AG04449 (cell line): ENCODE measurements at regions not wholly inside any gene's neighbourhood (a gene's known extent, or its start where the extent isn't known, plus 50 kb on each side); places are given as distances from the start of the nearest gene placed in this dataset.
"Not testable (repeated sequence)": the region's sequence is repeated elsewhere in the genome, so short reads cannot be mapped to it uniquely, and the experiment has no call there.

Source experiments
- CTCF ChIA-PET: fragments of 350-600 bp; formaldehyde crosslinking; extraction: SDS; loops from one replicate; lab custom pipeline; 2021; ENCODE audit warnings: antibody characterized with exemption; lab: Yijun Ruan, JAX
- POLR2A ChIA-PET: fragments of 400-600, 350-600 bp; formaldehyde crosslinking; extraction: SDS; loops from one replicate; lab custom pipeline; 2020; ENCODE audit warnings: antibody characterized with exemption, inconsistent platforms; lab: Yijun Ruan, JAX
- DNase-seq: peaks from one replicate; pipeline ENCODE4 v3.0.0-alpha.2; 2010; ENCODE audit warnings: low read depth, low spot score
- H3K4me3 ChIP-seq: 2 replicates; pipeline ENCODE4 v1.5.1; 2011; ENCODE audit warnings: low read depth, mild to moderate bottlenecking, control low read depth, low read length
- TF ChIP-seq, protein P1 (sequence below): IDR thresholded peaks from one replicate; pipeline ENCODE4 v1.5.1; 2011; ENCODE audit warnings: mild to moderate bottlenecking, moderate library complexity, low read length, control low read depth, inconsistent platforms; ENCODE audit not compliant: insufficient read depth; ENCODE audit errors: missing control alignments

DNA sequence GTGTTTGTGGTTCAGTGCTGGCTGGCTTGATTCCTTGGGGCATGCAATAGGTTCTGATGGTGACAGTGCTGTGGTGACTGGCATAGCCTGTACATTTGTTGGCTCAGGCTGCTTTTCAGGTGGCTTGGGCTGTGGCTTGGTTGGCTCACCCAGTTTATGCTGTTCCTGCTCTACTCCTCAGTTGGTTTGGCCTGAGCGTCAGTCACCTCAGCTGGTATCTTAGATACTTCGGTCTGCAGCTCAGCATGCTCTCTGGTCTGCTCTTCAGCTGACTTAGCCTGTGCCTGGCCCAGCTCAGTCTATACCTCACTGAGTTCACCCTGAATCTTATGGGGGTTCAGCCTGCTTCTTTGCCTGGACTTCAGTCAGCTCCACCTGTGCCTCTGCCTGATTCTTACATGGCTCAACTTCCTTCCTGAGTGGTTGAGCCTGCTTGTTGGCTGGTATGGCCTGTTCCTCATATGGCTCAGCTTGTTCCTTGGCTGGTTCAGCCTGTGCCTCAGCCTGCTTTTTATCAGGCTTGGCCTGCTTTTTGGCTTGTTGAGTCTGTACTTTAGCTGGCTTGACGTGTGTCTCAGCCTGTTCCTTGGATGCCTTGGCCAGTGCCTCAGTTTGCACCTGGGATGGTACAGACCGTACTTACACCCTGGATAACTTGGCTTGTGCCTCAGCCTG, 170.6 kb downstream of the MSN start:
- no peak for DNase-seq
- CTCF ChIA-PET: no interaction called here
- H3K4me3 ChIP-seq: no peak overlapping the region
- TF ChIP-seq, protein P1, sequence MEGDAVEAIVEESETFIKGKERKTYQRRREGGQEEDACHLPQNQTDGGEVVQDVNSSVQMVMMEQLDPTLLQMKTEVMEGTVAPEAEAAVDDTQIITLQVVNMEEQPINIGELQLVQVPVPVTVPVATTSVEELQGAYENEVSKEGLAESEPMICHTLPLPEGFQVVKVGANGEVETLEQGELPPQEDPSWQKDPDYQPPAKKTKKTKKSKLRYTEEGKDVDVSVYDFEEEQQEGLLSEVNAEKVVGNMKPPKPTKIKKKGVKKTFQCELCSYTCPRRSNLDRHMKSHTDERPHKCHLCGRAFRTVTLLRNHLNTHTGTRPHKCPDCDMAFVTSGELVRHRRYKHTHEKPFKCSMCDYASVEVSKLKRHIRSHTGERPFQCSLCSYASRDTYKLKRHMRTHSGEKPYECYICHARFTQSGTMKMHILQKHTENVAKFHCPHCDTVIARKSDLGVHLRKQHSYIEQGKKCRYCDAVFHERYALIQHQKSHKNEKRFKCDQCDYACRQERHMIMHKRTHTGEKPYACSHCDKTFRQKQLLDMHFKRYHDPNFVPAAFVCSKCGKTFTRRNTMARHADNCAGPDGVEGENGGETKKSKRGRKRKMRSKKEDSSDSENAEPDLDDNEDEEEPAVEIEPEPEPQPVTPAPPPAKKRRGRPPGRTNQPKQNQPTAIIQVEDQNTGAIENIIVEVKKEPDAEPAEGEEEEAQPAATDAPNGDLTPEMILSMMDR: no peak
- POLR2A ChIA-PET: no interaction called here

DNA sequence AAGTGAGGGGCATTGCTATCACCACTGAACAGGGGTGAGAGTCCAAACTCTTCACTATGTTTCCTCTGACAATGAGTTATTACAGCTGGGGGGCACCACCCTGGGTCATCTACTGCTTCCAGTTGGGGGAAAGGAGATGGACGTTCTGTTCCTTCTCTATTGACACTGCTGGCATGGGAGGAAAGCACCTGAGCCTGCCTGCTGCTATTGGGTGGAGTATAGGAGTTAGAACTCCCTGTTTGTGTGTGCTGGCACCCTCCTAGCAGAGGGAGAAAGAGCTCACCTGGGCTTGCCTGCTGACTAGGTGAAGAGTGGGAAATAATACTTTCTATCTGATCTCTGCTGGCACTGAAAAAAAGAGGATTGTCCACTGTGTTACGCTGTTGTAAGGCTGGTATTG, 163.8 kb downstream of the MSN start:
- no peak overlapping the region for H3K4me3 ChIP-seq
- ChIA-PET CTCF (no interaction called here), POLR2A (no interaction called here)
- TF ChIP-seq, protein P1: no peak
- no peak for DNase-seq

DNA sequence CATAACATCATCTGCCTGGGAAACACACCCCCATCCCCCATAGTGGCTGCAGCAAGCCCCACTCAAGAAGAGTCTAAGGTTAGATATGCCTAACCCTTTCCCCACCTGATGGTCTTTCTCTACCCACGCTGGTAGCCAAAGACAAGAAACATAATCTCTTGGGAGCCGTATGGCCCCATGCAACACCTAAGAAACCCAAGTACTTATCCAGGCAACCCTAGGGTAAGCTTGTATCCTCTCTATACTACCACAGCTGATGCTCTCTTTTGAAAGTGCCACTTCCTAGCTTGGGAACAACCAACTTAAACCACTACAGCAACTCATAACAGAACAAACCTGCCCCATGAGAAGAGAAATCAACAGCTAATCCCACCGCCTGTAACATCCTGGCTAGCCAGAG, 161.1 kb downstream of the MSN start:
- CTCF ChIA-PET: no interaction called here
- POLR2A ChIA-PET: no interaction called here
- TF ChIP-seq, protein P1: no peak
- no peak for DNase-seq
- H3K4me3 ChIP-seq: no peak overlapping the region

DNA sequence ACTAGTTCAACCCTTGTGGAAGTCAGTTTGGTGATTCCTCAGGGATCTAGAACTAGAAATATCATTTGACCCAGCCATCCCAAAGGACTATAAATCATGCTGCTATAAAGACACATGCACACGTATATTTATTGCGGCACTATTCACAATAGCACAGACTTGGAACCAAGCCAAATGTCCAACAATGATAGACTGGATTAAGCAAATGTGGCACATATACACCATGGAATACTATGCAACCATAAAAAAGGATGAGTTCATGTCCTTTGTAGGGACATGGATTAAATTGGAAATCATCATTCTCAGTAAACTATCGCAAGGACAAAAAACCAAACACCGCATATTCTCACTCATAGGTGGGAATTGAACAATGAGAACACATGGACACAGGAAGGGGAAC, 157.8 kb downstream of the MSN start:
- H3K4me3 ChIP-seq, DNase-seq, CTCF ChIA-PET: not testable (repeated sequence)
- POLR2A ChIA-PET: interaction anchor here (0.8 kb wide), 1 partner anchor 245 kb away, joined by 3 read pairs; no protein-coding TSS in a partner anchor

DNA sequence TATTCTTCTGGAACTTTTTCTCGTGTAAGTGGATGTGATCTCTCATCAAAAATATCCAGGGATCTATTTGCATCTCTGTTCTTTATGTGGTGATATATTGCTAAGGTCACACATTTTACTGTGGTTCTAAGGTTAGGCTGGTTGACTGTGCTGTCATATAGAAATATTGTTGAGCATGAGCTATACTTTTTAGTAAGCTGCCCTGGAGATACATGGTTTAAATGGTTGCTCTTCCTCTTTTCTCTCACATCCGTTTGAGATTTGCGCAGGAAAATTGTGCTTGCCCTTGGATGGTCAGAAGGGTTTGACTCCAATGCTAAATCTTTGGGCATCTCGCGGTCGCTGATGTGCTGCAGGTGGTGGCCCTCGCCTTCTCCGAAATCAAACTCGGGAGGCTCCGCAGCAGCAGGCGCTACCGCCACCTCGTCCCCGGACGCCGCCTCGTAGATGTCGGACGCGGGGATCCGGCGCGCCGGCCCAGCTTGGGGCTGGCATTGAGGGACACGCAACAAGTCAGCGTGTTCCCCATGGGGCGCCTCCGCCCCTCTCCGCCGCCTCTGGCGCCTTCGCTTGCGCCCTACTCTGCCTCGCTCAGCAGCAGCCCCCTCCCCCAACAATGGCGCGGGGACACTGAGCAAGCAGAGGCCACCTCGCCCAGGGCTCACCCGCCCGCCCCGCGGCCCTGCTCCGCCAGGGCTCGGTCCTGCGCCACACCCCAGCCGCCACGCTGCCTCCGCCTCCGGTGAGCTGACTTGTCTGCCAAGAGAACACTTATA, 154.5 kb downstream of the MSN start:
- H3K4me3 ChIP-seq: no peak overlapping the region

DNA sequence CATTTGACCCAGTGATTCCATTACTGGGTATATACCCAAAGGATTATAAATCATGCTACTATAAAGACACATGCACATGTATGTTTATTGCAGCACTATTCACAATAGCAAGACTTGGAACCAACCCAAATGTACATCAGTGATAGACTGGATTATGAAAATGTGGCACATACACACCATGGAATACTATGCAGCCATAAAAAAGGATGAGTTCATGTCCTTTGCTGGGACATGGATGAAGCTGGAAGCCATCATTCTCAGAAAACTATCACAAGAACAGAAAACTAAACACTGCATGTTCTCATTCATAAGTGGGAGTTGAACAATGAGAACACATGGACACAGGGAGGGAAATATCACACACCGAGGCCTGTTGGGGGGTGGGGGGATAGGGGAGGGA, 152.5 kb downstream of the MSN start:
- CTCF ChIA-PET, DNase-seq, H3K4me3 ChIP-seq, POLR2A ChIA-PET: not testable (repeated sequence)

More for the DNA sequence above, 154.5 kb downstream of the MSN start:
- DNase-seq: no peak
- POLR2A ChIA-PET: no interaction called here
- CTCF ChIA-PET: no interaction called here
- TF ChIP-seq, protein P1: no peak

DNA sequence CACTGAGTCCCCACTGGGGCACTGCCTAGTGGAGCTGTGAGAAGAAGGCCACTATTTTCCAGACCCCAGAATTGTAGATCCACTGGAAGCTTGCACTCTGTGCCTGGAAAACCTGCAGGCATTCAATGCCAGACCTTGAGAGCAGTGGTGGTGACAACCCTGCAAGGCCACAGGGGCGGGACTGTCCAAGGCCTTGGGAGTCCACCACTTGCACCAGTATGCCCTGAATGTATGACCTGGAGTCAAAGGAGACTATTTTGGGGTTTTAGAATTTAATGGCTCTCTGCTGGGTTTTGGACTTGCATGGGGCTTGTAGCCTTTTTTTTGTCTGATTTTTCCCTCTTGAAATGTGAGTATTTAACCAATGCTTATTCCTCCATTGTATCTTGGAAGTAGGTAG, 145.8 kb downstream of the MSN start:
- POLR2A ChIA-PET: no interaction called here
- TF ChIP-seq, protein P1: no peak
- no peak overlapping the region for H3K4me3 ChIP-seq
- DNase-seq: no peak
- CTCF ChIA-PET: no interaction called here
